ENCODE measurements at regions not wholly inside any gene's neighbourhood (a gene's known extent, or its start where the extent isn't known, plus 50 kb on each side); places are given as distances from the start of the nearest gene placed in this dataset.

DNA sequence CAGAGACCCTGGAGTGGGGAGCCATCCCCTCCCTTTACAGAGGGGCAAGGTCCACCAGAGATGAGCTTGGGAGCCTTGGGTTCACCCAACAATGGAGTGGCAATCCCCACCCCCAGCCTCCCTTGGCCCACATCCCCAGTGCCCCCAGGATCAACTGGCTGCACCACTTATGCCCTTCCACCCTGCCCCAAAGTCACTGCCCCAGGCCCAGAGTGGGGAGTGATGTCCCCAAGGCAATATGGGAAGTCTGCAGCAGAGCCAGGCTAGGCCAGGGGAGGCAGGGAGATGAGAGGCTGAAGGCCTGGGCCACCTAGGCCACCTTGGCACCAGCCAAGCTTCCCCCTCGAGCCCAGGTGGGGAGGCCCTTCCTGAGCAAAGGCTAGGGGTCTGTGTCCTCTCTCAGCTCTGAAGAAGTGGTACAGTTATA, 145.5 kb downstream of the SMAD6 start:
- H3K27me3 Mint-ChIP-seq (ENCODE audit: unreplicated experiment), result no peaks in the 10 kb centered on the region
- peaks cover 49% of the 10 kb centered on the region for H3K4me1 Mint-ChIP-seq (ENCODE audit: unreplicated experiment)
- TF ChIP-seq, protein P1, sequence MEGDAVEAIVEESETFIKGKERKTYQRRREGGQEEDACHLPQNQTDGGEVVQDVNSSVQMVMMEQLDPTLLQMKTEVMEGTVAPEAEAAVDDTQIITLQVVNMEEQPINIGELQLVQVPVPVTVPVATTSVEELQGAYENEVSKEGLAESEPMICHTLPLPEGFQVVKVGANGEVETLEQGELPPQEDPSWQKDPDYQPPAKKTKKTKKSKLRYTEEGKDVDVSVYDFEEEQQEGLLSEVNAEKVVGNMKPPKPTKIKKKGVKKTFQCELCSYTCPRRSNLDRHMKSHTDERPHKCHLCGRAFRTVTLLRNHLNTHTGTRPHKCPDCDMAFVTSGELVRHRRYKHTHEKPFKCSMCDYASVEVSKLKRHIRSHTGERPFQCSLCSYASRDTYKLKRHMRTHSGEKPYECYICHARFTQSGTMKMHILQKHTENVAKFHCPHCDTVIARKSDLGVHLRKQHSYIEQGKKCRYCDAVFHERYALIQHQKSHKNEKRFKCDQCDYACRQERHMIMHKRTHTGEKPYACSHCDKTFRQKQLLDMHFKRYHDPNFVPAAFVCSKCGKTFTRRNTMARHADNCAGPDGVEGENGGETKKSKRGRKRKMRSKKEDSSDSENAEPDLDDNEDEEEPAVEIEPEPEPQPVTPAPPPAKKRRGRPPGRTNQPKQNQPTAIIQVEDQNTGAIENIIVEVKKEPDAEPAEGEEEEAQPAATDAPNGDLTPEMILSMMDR (IDR thresholded peaks at IDR 0.05), result no peak
- H3K36me3 Mint-ChIP-seq (ENCODE audit: unreplicated experiment), result no peaks in the 10 kb centered on the region
- DNase-seq (ENCODE audit: extremely low spot score, unreplicated experiment), result no peak
- H3K9me3 Mint-ChIP-seq (ENCODE audit: unreplicated experiment), result no peaks in the 10 kb centered on the region
- no peak overlapping the region for H3K4me3 Mint-ChIP-seq (ENCODE audit: unreplicated experiment)
- no peak overlapping the region for H3K27ac Mint-ChIP-seq (ENCODE audit: unreplicated experiment)

DNA sequence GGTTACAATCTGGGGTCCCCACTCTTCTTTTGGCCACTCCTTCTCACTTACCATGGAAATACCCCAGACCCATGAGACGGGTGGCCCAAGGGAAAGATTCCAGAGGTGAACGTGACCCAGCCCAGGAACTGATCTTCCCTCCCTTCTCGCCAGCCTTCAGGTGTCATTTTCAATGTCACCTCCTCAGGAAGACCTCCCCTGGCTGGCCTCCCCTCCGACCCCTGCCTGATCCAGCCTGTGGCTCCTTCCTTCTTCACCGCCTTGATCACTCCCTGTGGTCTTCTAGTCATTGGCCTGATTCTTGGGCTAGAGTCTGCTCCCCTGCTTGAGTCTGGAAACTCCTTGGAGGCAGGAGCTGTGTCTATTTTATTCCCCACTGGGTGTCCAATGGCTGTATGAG, 146.1 kb downstream of the SMAD6 start:
- no peak overlapping the region for H3K4me3 Mint-ChIP-seq (ENCODE audit: unreplicated experiment)
- TF ChIP-seq, protein P1 (IDR thresholded peaks at IDR 0.05), result no peak
- H3K4me1 Mint-ChIP-seq (ENCODE audit: unreplicated experiment), result peaks cover 48% of the 10 kb centered on the region
- H3K36me3 Mint-ChIP-seq (ENCODE audit: unreplicated experiment), result no peaks in the 10 kb centered on the region
- no peaks in the 10 kb centered on the region for H3K27me3 Mint-ChIP-seq (ENCODE audit: unreplicated experiment)
- H3K9me3 Mint-ChIP-seq (ENCODE audit: unreplicated experiment), result no peaks in the 10 kb centered on the region
- no peak for DNase-seq (ENCODE audit: extremely low spot score, unreplicated experiment)
- H3K27ac Mint-ChIP-seq (ENCODE audit: unreplicated experiment), result peak overlapping the region; percentile 63

DNA sequence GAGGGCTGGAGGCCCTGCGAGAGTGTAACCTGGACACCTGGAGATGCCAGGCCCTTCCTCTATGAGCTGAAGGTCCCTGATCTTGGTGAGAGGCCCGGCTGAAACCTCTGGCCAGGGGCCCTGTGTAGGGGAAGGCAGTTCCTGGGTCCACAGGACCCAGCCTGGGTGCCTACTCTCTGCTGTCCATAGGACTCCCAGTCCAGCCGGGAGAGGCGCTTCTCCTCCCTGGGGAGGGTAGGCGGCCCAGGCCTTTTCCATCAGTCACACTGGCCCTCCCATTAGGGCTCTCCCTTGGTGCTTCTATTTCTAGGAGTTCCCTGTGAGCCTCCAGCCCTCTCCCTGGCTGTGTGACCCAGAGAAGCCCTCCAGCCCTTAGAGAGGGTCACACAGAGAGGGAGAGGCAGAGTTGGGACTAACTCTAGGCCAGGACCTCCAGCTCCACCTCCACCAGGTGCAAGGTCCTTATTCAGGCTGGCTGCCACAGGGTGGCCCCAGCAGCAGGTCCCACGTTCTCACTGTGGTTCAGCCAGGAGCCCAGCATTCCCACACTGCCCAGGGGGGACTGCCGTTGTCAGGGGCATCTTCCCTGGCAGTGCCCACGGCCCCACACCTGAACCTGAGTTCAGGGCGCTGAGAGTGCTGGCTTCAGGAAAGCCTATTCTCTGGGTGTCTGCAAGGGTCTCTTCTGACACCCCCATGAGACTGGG, 146.8 kb downstream of the SMAD6 start:
- no peaks in the 10 kb centered on the region for H3K27me3 Mint-ChIP-seq (ENCODE audit: unreplicated experiment)
- H3K9me3 Mint-ChIP-seq (ENCODE audit: unreplicated experiment), result no peaks in the 10 kb centered on the region
- no peaks in the 10 kb centered on the region for H3K36me3 Mint-ChIP-seq (ENCODE audit: unreplicated experiment)
- no peak overlapping the region for H3K4me3 Mint-ChIP-seq (ENCODE audit: unreplicated experiment)
- TF ChIP-seq, protein P1 (IDR thresholded peaks at IDR 0.05), result no peak
- DNase-seq (ENCODE audit: extremely low spot score, unreplicated experiment), result no peak
- H3K27ac Mint-ChIP-seq (ENCODE audit: unreplicated experiment), result no peak overlapping the region
- peaks cover 46% of the 10 kb centered on the region for H3K4me1 Mint-ChIP-seq (ENCODE audit: unreplicated experiment)

DNA sequence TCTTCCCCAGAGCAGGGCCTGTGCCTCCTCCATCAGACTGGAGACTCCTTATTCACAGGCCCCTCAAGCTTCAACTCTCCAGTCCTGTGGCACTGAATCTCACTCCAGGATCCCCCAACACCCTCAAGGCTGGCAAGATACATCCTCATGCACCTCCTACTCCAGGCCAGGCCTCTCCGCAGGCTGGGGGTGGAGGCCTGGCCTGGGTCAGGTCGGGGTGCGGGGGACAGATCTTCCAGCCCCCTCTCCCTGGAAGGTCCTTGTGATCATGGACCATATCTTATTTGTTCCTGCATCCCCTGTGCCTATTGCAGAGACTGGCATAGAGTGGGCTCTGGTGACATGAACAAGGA, 147.3 kb downstream of the SMAD6 start:
- TF ChIP-seq, protein P1 (IDR thresholded peaks at IDR 0.05), result no peak
- Mint-ChIP-seq H3K9me3 (ENCODE audit: unreplicated experiment) (no peaks in the 10 kb centered on the region), H3K27me3 (ENCODE audit: unreplicated experiment) (no peaks in the 10 kb centered on the region), H3K36me3 (ENCODE audit: unreplicated experiment) (no peaks in the 10 kb centered on the region), H3K27ac (ENCODE audit: unreplicated experiment) (no peak overlapping the region), H3K4me1 (ENCODE audit: unreplicated experiment) (peaks cover 41% of the 10 kb centered on the region), H3K4me3 (ENCODE audit: unreplicated experiment) (no peak overlapping the region)
- no peak for DNase-seq (ENCODE audit: extremely low spot score, unreplicated experiment)

DNA sequence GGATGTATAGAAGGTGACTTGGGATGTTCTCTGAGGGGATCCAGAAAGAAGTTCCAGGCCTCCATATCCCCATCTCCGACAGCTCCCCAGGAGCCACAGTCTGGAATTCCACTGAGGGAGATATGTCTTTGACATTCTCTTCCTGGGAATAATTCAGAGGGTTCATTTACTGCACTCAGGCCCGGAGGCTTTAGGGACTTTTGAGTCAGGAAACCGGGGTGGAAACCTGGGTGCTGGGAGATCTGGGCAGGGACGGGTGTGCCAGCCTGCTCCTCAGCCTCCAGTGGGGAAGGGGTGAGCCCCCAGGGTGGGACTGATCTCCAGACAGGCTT, 147.7 kb downstream of the SMAD6 start:
- no peaks in the 10 kb centered on the region for H3K9me3 Mint-ChIP-seq (ENCODE audit: unreplicated experiment)
- H3K27me3 Mint-ChIP-seq (ENCODE audit: unreplicated experiment), result no peaks in the 10 kb centered on the region
- no peak overlapping the region for H3K4me3 Mint-ChIP-seq (ENCODE audit: unreplicated experiment)
- TF ChIP-seq, protein P1 (IDR thresholded peaks at IDR 0.05), result no peak
- no peaks in the 10 kb centered on the region for H3K36me3 Mint-ChIP-seq (ENCODE audit: unreplicated experiment)
- no peak overlapping the region for H3K27ac Mint-ChIP-seq (ENCODE audit: unreplicated experiment)
- DNase-seq (ENCODE audit: extremely low spot score, unreplicated experiment), result no peak
- peaks cover 40% of the 10 kb centered on the region for H3K4me1 Mint-ChIP-seq (ENCODE audit: unreplicated experiment)
